ENCODE measurements at regions not wholly inside any gene's neighbourhood (a gene's known extent, or its start where the extent isn't known, plus 50 kb on each side); places are given as distances from the start of the nearest gene placed in this dataset.
A peak's percentile ranks its signal among the peaks of the same experiment; 100 is the strongest.
"Not testable (repeated sequence)": the region's sequence is repeated elsewhere in the genome, so short reads cannot be mapped to it uniquely, and the experiment has no call there.

- 100% methylated on average over 2 of the region's 8 CpGs for WGBS (ENCODE audit: insufficient coverage)
Observed at GRCh38 chr1:234911787-234912186, 216.8 kb downstream of the TOMM20 start.

DNA sequence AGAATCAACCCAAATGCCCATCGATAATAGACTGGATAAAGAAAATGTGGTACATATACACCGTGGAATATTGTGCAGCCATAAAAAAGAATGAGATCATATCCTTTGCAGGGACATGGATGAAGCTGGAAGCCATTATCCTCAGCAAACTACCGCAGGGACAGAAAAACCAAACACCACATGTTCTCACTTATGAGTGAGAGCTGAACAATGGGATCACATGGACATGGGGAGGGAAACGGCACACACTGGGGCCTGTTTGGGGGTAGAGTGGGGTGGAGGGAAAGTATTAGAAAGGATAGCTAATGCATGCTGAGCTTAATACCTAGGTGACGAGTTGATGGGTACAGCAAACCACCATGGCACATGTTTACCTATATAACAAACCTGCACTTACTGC, 217.5 kb downstream of the TOMM20 start:
- not testable (repeated sequence) for DNase-seq; H3K4me3 ChIP-seq (ENCODE audit: low read length); H3K36me3 ChIP-seq (ENCODE audit: control insufficient read depth, insufficient read depth, low read length); H3K9me3 ChIP-seq (replicated peaks; ENCODE audit: control insufficient read depth, low read depth, low read length); H3K27me3 ChIP-seq (ENCODE audit: control insufficient read depth, insufficient read depth, low read length)
- Histone ChIP-seq H3K27ac (ENCODE audit: low read length) (peak overlapping the region; percentile 13), H3K4me1 (ENCODE audit: control insufficient read depth, insufficient read depth, low read length) (peaks cover 44% of the 10 kb centered on the region)
- WGBS (ENCODE audit: insufficient coverage): no CpG with 5 or more reads among the region's 5 CpGs

More at GRCh38 chr1:234911787-234912186, 216.8 kb downstream of the TOMM20 start:
- Histone ChIP-seq H3K27ac (ENCODE audit: low read length) (peak overlapping the region; percentile 62), H3K9me3 (replicated peaks; ENCODE audit: control insufficient read depth, low read depth, low read length) (no peaks in the 10 kb centered on the region), H3K27me3 (ENCODE audit: control insufficient read depth, insufficient read depth, low read length) (no peaks in the 10 kb centered on the region), H3K4me1 (ENCODE audit: control insufficient read depth, insufficient read depth, low read length) (peaks cover 48% of the 10 kb centered on the region), H3K36me3 (ENCODE audit: control insufficient read depth, insufficient read depth, low read length) (no peaks in the 10 kb centered on the region), H3K4me3 (ENCODE audit: low read length) (no peak overlapping the region)
- DNase-seq: no peak

GRCh38 chr1:234909851-234910250, 218.8 kb downstream of the TOMM20 start:
- no peak for DNase-seq
- no CpG with 5 or more reads among the region's 4 CpGs for WGBS (ENCODE audit: insufficient coverage)
- Histone ChIP-seq H3K4me1 (ENCODE audit: control insufficient read depth, insufficient read depth, low read length) (peaks cover 35% of the 10 kb centered on the region), H3K4me3 (ENCODE audit: low read length) (no peak overlapping the region), H3K27me3 (ENCODE audit: control insufficient read depth, insufficient read depth, low read length) (no peaks in the 10 kb centered on the region), H3K36me3 (ENCODE audit: control insufficient read depth, insufficient read depth, low read length) (no peaks in the 10 kb centered on the region), H3K9me3 (replicated peaks; ENCODE audit: control insufficient read depth, low read depth, low read length) (no peaks in the 10 kb centered on the region), H3K27ac (ENCODE audit: low read length) (no peak overlapping the region)

DNA sequence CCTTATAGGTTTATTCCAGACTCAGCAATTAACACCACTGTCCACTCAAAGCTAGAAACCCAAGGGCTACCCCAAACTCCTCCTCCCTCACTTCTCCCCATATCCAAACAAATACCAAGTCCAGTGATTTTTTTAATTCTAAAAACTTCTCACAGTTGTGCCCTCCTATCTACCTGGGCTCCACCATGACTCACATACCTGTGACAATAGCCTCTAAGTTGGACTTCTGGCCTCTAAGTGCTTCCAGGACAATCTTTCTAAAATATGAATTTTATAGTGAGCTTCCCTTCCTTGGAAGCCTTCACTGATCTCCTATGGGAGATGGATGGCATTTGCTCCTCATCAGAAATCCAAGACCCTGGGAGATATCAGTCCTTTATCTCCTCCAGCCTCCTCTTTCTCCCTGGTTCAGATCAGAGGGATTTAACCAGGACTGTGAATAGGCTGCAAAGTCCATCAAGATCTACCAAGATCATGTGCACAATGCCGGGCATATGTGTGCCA, 219.3 kb downstream of the TOMM20 start:
- no peak for DNase-seq
- Histone ChIP-seq H3K27ac (ENCODE audit: low read length) (no peak overlapping the region), H3K36me3 (ENCODE audit: control insufficient read depth, insufficient read depth, low read length) (no peaks in the 10 kb centered on the region), H3K4me3 (ENCODE audit: low read length) (no peak overlapping the region), H3K27me3 (ENCODE audit: control insufficient read depth, insufficient read depth, low read length) (no peaks in the 10 kb centered on the region), H3K4me1 (ENCODE audit: control insufficient read depth, insufficient read depth, low read length) (peaks cover 35% of the 10 kb centered on the region), H3K9me3 (replicated peaks; ENCODE audit: control insufficient read depth, low read depth, low read length) (no peaks in the 10 kb centered on the region)
- no CpG with 5 or more reads among the region's 1 CpG for WGBS (ENCODE audit: insufficient coverage)

DNA sequence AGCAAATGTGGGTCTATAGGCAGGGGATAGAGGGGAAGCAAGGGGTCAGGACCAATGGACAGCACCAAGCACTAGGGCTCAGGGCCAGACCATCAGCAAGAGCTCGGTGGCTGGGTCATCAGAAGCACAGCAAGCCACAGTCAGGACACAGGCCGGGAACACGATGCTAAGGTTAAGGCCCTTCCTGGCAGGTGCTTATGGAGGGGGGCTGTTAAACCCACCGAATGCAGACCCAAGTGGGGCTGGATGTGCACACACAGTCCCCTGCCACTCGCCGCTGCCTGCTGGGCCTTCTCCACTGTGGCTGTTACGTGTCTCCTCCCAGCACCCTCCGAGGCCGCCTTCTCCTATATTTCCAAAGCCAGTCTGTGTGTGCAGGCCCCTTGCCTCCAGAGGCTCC, 220.1 kb downstream of the TOMM20 start:
- no peak overlapping the region for H3K4me3 ChIP-seq (ENCODE audit: low read length)
- no peaks in the 10 kb centered on the region for H3K9me3 ChIP-seq (replicated peaks; ENCODE audit: control insufficient read depth, low read depth, low read length)
- H3K36me3 ChIP-seq (ENCODE audit: control insufficient read depth, insufficient read depth, low read length): no peaks in the 10 kb centered on the region
- H3K27ac ChIP-seq (ENCODE audit: low read length): peak overlapping the region; percentile 40
- no peak for DNase-seq
- H3K27me3 ChIP-seq (ENCODE audit: control insufficient read depth, insufficient read depth, low read length): no peaks in the 10 kb centered on the region
- WGBS (ENCODE audit: insufficient coverage): 87% methylated on average over 7 of the region's 9 CpGs
- peaks cover 35% of the 10 kb centered on the region for H3K4me1 ChIP-seq (ENCODE audit: control insufficient read depth, insufficient read depth, low read length)

DNA sequence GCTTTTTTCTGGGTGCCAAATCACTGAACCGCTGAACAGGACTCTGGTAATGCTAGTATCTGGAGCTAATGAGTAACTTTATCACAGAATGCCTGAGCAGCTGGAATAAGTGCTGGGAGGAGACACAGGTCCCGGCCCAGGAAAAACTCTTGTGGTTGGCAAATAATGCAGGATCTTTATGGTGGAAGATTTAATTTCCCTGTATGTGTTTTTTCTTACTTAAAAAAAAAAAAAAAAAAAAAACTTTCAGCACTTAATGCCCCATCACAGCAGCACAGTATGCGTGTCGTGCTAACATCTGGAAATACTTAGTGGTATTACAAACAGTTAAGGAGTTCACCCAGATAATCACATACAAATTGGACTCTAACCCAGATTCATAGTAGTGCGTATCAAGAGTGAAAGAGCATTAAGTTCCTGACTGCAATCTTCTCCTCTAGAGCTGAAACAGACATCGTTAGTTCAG, 220.7 kb downstream of the TOMM20 start:
- peak; percentile 92 for DNase-seq
- WGBS (ENCODE audit: insufficient coverage): 21% methylated on average over 2 of the region's 6 CpGs
- H3K4me1 ChIP-seq (ENCODE audit: control insufficient read depth, insufficient read depth, low read length): peaks cover 31% of the 10 kb centered on the region
- no peaks in the 10 kb centered on the region for H3K36me3 ChIP-seq (ENCODE audit: control insufficient read depth, insufficient read depth, low read length)
- no peak overlapping the region for H3K4me3 ChIP-seq (ENCODE audit: low read length)
- no peaks in the 10 kb centered on the region for H3K27me3 ChIP-seq (ENCODE audit: control insufficient read depth, insufficient read depth, low read length)
- H3K27ac ChIP-seq (ENCODE audit: low read length): peak overlapping the region; percentile 40
- no peaks in the 10 kb centered on the region for H3K9me3 ChIP-seq (replicated peaks; ENCODE audit: control insufficient read depth, low read depth, low read length)

GRCh38 chr1:234907208-234907939, 221.3 kb downstream of the TOMM20 start:
- no peaks in the 10 kb centered on the region for H3K36me3 ChIP-seq (ENCODE audit: control insufficient read depth, insufficient read depth, low read length)
- 42% methylated on average over 4 of the region's 10 CpGs for WGBS (ENCODE audit: insufficient coverage)
- no peaks in the 10 kb centered on the region for H3K9me3 ChIP-seq (replicated peaks; ENCODE audit: control insufficient read depth, low read depth, low read length)
- peaks cover 25% of the 10 kb centered on the region for H3K4me1 ChIP-seq (ENCODE audit: control insufficient read depth, insufficient read depth, low read length)
- H3K27me3 ChIP-seq (ENCODE audit: control insufficient read depth, insufficient read depth, low read length): no peaks in the 10 kb centered on the region
- H3K27ac ChIP-seq (ENCODE audit: low read length): peak overlapping the region; percentile 10
- no peak overlapping the region for H3K4me3 ChIP-seq (ENCODE audit: low read length)
- no peak for DNase-seq

DNA sequence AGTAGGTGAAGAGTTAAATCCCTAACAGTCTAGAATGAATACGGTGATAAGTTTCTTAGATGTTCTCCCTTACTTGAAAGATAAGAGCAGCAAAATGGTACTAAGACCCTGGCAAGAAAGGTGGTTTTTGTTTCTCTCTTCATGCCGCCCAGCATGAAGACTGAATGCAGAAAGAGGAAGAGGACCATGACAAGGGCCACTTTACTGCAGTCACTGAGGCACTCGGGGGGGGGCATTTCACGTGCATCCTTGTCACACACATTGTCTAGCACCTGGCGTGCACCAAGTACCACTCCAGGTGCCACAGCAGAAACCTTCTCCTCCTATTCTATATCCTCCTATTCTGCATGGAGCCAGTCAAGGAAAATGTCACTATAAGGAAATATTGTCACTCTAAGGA, 222.0 kb downstream of the TOMM20 start:
- no peak overlapping the region for H3K4me3 ChIP-seq (ENCODE audit: low read length)
- no peak overlapping the region for H3K27ac ChIP-seq (ENCODE audit: low read length)
- H3K4me1 ChIP-seq (ENCODE audit: control insufficient read depth, insufficient read depth, low read length): peaks cover 20% of the 10 kb centered on the region
- no peaks in the 10 kb centered on the region for H3K36me3 ChIP-seq (ENCODE audit: control insufficient read depth, insufficient read depth, low read length)
- H3K9me3 ChIP-seq (replicated peaks; ENCODE audit: control insufficient read depth, low read depth, low read length): no peaks in the 10 kb centered on the region
- DNase-seq: no peak
- WGBS (ENCODE audit: insufficient coverage): 100% methylated on average over 1 of the region's 5 CpGs
- H3K27me3 ChIP-seq (ENCODE audit: control insufficient read depth, insufficient read depth, low read length): no peaks in the 10 kb centered on the region

GRCh38 chr1:234902774-234903547, 225.7 kb downstream of the TOMM20 start:
- WGBS (ENCODE audit: insufficient coverage): 100% methylated on average over 1 of the region's 7 CpGs
- Histone ChIP-seq H3K36me3 (ENCODE audit: control insufficient read depth, insufficient read depth, low read length) (no peaks in the 10 kb centered on the region), H3K4me1 (ENCODE audit: control insufficient read depth, insufficient read depth, low read length) (peaks cover 34% of the 10 kb centered on the region), H3K9me3 (replicated peaks; ENCODE audit: control insufficient read depth, low read depth, low read length) (no peaks in the 10 kb centered on the region), H3K4me3 (ENCODE audit: low read length) (no peak overlapping the region), H3K27me3 (ENCODE audit: control insufficient read depth, insufficient read depth, low read length) (no peaks in the 10 kb centered on the region), H3K27ac (ENCODE audit: low read length) (no peak overlapping the region)
- DNase-seq: no peak

DNA sequence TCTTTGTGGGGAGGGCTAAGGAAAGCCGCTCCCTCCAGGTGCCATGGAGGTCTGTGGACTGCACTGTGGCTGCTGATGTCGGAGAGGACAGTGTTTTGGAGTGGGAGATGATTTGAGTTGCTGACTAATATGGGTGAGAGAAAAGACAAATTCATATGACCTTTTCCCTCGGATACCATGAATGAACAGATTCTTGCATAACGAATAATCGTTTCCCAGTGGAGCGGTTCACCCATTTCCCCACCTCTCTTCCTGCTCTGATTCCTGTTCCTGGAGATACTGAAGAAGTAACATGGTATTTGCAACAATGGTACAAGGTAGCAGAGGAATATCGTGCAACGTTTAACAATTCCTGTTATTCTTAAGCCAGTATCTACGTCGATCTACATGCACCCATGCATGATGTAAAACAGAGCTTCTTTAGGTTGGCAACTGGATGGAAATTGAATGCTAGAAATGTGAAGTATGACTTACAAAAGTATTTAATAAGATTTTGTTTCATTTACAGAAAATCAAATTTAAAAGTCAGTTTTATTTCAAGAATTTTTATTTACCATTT, 227.1 kb downstream of the TOMM20 start:
- Histone ChIP-seq H3K4me1 (ENCODE audit: control insufficient read depth, insufficient read depth, low read length) (peaks cover 28% of the 10 kb centered on the region), H3K27ac (ENCODE audit: low read length) (no peak overlapping the region), H3K36me3 (ENCODE audit: control insufficient read depth, insufficient read depth, low read length) (no peaks in the 10 kb centered on the region), H3K9me3 (replicated peaks; ENCODE audit: control insufficient read depth, low read depth, low read length) (no peaks in the 10 kb centered on the region), H3K27me3 (ENCODE audit: control insufficient read depth, insufficient read depth, low read length) (no peaks in the 10 kb centered on the region), H3K4me3 (ENCODE audit: low read length) (no peak overlapping the region)
- DNase-seq: no peak
- WGBS (ENCODE audit: insufficient coverage): 87% methylated on average over 3 of the region's 10 CpGs
